Ascending aorta (tissue), 2 donors: ENCODE measurements at regions not wholly inside any gene's neighbourhood (a gene's known extent, or its start where the extent isn't known, plus 50 kb on each side); places are given as distances from the start of the nearest gene placed in this dataset.

Experiments
- DNase-seq, 2 donors: peaks; one replicate each; pipeline ENCODE4 v3.0.0-alpha.2; 2019; ENCODE audit warnings: low spot score in 2 of 2
- H3K27ac ChIP-seq, 2 donors: fragments of 200-600 bp; sonication (generic); one replicate each; pipeline ENCODE4 v1.5.1; 2016 to 2017; ENCODE audit warnings: mild to moderate bottlenecking in 1 of 2
- H3K27me3 ChIP-seq: fragments of 200-600 bp; sonication (generic); one replicate; pipeline ENCODE4 v1.5.1; 2017
- H3K36me3 ChIP-seq, 2 donors: fragments of 200-600 bp; sonication (generic); one replicate each; pipeline ENCODE4 v1.5.1; 2016
- H3K4me1 ChIP-seq, 2 donors: fragments of 200-600 bp; sonication (generic); one replicate each; pipeline ENCODE4 v1.5.1; 2016 to 2017; ENCODE audit warnings: mild to moderate bottlenecking in 1 of 2
- H3K4me3 ChIP-seq, 2 donors: fragments of 200-600 bp; sonication (generic); one replicate each; pipeline ENCODE4 v1.5.1; 2016 to 2017; ENCODE audit warnings: mild to moderate bottlenecking in 1 of 2
- H3K9me3 ChIP-seq, 2 donors: fragments of 200-600 bp; sonication (generic); one replicate each; pipeline ENCODE4 v1.5.1; 2016
- CTCF ChIP-seq, 3 experiments: fragments of 200-600 bp in 2 of 3; fragments of 450-650 bp in 1 of 3; sonication (generic) in 2 of 3; IDR thresholded peaks; one replicate each; pipeline ENCODE4 v1.5.1; 2016 to 2019; ENCODE audit warnings: antibody characterized with exemption in 3 of 3, mild to moderate bottlenecking in 1 of 3, moderate library complexity in 1 of 3
- intact Hi-C: fragments of 100-400 bp; cut with DNase I; formaldehyde crosslinking; loops from one replicate; pipeline ENCODE4 v1.15.1; 2023

- no peak for TF ChIP-seq CTCF (IDR thresholded peaks at IDR 0.05)
- H3K4me1 ChIP-seq = peaks cover 8% of the 10 kb centered on the region in 2 donors
- intact Hi-C loops = no loop called here
- H3K27me3 ChIP-seq = no peaks in the 10 kb centered on the region
- H3K36me3 ChIP-seq = no peaks in the 10 kb centered on the region
- no peak for DNase-seq
- no peaks in the 10 kb centered on the region for H3K9me3 ChIP-seq
- no peak overlapping the region for H3K27ac ChIP-seq
- H3K4me3 ChIP-seq = no peak overlapping the region
These were observed 119.4 kb downstream of the TNFSF18 start for GRCh38 chr1:172931340-172931739.

- Histone ChIP-seq H3K27ac (no peak overlapping the region), H3K9me3 (no peaks in the 10 kb centered on the region), H3K4me3 (no peak overlapping the region), H3K36me3 (no peaks in the 10 kb centered on the region), H3K4me1 (peaks cover 8% of the 10 kb centered on the region in 2 donors), H3K27me3 (no peaks in the 10 kb centered on the region)
- intact Hi-C loops = no loop called here
- DNase-seq = no peak
- TF ChIP-seq CTCF (IDR thresholded peaks at IDR 0.05) = no peak
These were observed 119.0 kb downstream of the TNFSF18 start for GRCh38 chr1:172931761-172932160.

GRCh38 chr1:172932981-172933380 lies 117.8 kb downstream of the TNFSF18 start:
- intact Hi-C loops = no loop called here
- Histone ChIP-seq H3K27me3 (no peaks in the 10 kb centered on the region), H3K4me3 (no peak overlapping the region), H3K4me1 (peaks cover 8% of the 10 kb centered on the region in 2 donors), H3K27ac (peak overlapping the region in 1 of 2 donors; percentile 74), H3K36me3 (no peaks in the 10 kb centered on the region), H3K9me3 (no peaks in the 10 kb centered on the region)
- TF ChIP-seq CTCF (IDR thresholded peaks at IDR 0.05) = no peak
- DNase-seq = no peak

GRCh38 chr1:172934417-172934762 lies 116.4 kb downstream of the TNFSF18 start:
- DNase-seq = no peak
- no peak overlapping the region for H3K4me3 ChIP-seq
- TF ChIP-seq CTCF (IDR thresholded peaks at IDR 0.05) = no peak
- peaks cover 8% of the 10 kb centered on the region in 2 donors for H3K4me1 ChIP-seq
- no peaks in the 10 kb centered on the region for H3K27me3 ChIP-seq
- H3K36me3 ChIP-seq = no peaks in the 10 kb centered on the region
- H3K27ac ChIP-seq = peak overlapping the region; percentile 74
- intact Hi-C loops = loop anchor here (1.0 to 2.0 kb wide), 2 partner anchors 16 to 38 kb away; no protein-coding TSS in a partner anchor
- no peaks in the 10 kb centered on the region for H3K9me3 ChIP-seq

GRCh38 chr1:172935062-172935592 lies 115.6 kb downstream of the TNFSF18 start:
- peak overlapping the region; percentile 74 for H3K27ac ChIP-seq
- TF ChIP-seq CTCF (IDR thresholded peaks at IDR 0.05) = no peak
- no peaks in the 10 kb centered on the region for H3K27me3 ChIP-seq
- H3K4me1 ChIP-seq = peaks cover 8% of the 10 kb centered on the region in 2 donors
- no peak overlapping the region for H3K4me3 ChIP-seq
- intact Hi-C loops = loop anchor here (2.0 kb wide), 1 partner anchor 38 kb away; no protein-coding TSS in a partner anchor
- H3K9me3 ChIP-seq = no peaks in the 10 kb centered on the region
- no peaks in the 10 kb centered on the region for H3K36me3 ChIP-seq
- DNase-seq = no peak
